SK-MEL-5 (cell line): ENCODE measurements at regions not wholly inside any gene's neighbourhood (a gene's known extent, or its start where the extent isn't known, plus 50 kb on each side); places are given as distances from the start of the nearest gene placed in this dataset.
"Not testable (repeated sequence)": the region's sequence is repeated elsewhere in the genome, so short reads cannot be mapped to it uniquely, and the experiment has no call there.

Source experiments
- DNase-seq: peaks from one replicate; pipeline ENCODE4 v3.0.0-alpha.2; 2016; ENCODE audit warnings: low read depth, low spot score
- in situ Hi-C: cut with HindIII; loops from 2 replicates; pipeline ENCODE4 v1.10.0; 2016; ENCODE audit warnings: low sequenced_read_pairs, high pct_unique_total_duplicates, low pct_unique_long_range_greater_than_20kb

DNA sequence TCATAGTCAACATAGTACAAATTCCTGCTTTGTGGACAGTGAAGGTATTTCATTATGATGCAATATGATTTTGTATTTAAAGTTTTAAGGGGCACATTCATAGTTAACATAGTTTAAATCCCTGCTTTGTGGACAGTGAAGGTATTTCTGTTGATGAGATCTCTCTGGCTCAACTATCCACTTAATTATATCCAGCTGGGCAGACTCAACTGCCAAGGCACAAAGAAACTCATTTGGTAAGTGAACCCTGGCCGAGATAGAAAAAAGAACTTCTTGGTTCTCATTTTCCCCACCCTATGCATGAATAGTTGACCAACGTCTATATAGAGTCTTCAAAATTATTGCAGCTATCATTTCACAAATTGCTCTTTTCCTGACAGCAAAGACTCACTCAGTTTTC, 1194.6 kb downstream of the NCAM2 start:
- no peak for DNase-seq
- in situ Hi-C loops, result no loop called here

DNA sequence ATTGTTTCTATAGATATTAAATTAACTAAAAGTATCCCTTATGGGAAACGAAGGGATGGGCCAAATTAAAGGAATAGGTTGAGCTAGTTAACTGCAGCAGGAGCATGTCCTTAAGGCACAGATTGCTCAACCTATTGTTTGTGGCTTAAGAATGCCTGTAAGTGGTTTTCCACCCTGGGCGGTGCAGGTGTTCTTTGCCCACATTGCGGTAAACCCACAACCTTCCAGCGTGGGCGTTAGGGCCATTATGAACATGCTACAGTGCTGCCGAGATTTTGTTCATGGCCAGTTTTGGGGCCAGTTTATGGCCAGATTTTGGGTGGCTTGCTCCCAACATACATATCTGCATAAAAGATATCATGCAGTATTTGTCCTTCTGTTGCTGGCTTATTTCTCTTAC, 1196.8 kb downstream of the NCAM2 start:
- in situ Hi-C loops, DNase-seq: not testable (repeated sequence)

GRCh38 chr21:22200378-22201092, 1202.3 kb downstream of the NCAM2 start:
- in situ Hi-C loops, result no loop called here
- DNase-seq, result no peak

DNA sequence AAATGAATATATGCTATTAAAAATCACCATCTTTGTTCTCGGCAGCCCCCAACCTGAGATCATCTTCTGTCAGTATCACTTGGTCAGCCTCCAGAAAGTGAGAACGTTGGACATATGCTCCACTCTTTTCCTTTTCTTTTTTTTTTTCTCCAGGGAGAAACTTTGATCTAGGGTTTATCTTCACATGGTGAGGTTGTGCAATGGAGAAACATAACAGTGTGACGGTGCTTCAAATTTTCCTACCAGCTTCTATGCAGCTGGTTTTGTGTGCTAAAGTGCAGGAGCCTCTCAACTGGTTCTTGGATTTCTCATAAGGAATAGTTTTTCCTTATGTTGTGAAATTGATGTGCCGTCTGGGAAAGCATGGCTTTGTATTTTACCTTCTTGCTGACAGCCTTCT, 1202.9 kb downstream of the NCAM2 start:
- in situ Hi-C loops, result no loop called here
- no peak for DNase-seq

DNA sequence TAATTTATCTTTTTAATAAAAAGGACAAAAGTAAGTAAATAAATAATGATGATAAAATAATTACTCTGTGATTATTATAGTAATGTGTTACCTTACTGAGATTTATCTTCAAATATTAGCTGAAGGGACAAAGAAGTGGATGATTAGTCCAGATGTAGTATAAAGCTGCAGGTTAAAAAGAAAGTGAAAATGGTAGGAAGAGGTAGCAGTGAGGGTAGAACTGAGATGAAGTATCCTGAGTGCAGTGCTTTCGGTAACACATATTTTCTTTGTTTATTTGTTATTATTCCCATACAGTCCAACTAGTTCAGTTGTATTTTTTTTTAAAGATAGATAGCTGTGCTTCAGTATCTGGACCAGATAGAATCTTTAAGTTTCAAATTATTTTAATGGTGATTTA, 1203.5 kb downstream of the NCAM2 start:
- DNase-seq, result no peak
- in situ Hi-C loops, result no loop called here

DNA sequence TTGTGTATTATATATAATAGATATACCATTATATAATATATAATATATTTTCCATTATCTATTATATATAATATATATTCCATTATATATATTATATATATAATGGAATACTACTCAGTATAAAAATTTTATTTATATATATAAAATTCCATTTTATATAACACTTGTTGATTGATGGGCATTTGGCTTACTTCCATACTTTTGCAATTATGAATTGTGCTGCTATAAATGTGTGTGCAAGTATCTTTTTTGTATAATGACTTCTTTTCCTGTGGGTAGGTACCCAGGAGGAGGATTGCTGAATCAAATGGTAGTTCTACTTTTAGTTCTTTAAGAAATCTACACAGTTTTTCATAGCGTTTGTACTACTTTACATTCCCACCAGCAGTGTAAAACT, 1211.1 kb downstream of the NCAM2 start:
- no peak for DNase-seq
- in situ Hi-C loops, result no loop called here

- in situ Hi-C loops, result no loop called here
- no peak for DNase-seq
Observed at GRCh38 chr21:22211943-22212342, 1213.7 kb downstream of the NCAM2 start.

DNA sequence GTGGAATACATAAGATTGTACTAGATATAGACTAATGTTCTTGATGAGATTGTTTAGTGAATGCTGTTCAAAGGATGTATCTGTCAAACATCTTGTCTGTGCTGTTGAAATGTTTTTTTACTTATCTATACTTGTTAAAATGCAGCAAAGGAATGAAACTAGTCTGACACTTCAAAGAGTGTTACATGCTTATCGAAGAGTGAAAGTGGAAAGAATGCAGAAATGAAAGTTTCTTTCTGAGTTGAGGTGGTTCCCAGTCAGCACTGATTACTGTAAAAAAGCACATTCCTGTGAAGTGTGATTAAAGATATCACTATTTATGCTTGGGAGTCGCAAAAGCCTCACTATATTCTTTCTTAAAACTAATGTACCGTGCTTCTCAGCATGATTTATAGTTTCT, 1225.2 kb downstream of the NCAM2 start:
- no peak for DNase-seq
- in situ Hi-C loops, result no loop called here

DNA sequence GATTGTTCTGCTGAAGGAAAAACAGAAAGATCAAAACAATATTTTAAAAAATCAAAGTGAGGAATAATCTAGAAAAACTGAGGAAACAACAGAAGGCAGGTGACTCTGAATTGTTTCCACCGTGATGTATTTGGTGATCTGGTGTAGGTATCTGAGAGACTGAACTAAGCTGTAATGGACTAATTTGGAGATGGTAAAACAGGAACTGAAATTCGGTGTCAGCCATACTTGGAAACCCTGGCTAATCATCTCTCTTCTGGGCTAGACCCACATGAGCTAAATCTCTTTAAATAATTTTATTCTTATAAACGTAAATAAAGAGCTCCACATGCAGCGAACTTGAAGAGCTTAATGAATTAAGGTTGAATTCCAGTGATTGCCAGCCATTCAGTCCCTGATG, 1226.1 kb downstream of the NCAM2 start:
- in situ Hi-C loops, result no loop called here
- no peak for DNase-seq

GRCh38 chr21:22225299-22225698, 1227.1 kb downstream of the NCAM2 start:
- no peak for DNase-seq
- in situ Hi-C loops, result no loop called here

- in situ Hi-C loops, result no loop called here
- DNase-seq, result no peak
Observed at GRCh38 chr21:22231013-22231412, 1232.8 kb downstream of the NCAM2 start.

- in situ Hi-C loops, result no loop called here
- peak; percentile 73 for DNase-seq
Observed at GRCh38 chr21:22235866-22236590, 1237.8 kb downstream of the NCAM2 start.

- no peak for DNase-seq
- in situ Hi-C loops, result no loop called here
Observed at GRCh38 chr21:22244516-22244915, 1246.3 kb downstream of the NCAM2 start.

GRCh38 chr21:22250355-22250754, 1252.1 kb downstream of the NCAM2 start:
- in situ Hi-C loops, result no loop called here
- no peak for DNase-seq

DNA sequence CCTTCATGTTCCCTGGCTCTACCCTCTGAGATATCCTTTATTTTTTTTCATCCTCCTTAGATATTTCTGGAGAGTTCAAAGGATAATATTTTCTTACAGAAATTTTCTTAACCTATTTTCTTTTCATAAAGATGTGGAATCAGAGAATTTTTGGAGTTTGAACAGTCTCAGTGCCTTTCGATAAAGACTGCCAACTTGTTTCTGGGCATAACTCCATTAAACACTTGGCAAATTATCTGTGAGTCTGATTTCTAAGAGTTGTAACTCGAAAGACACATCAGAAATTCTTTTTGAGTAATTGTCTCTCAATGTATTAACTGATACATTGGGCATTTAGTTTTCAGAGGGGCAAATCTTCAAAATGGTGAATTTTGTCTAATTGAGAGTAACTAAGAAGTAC, 1255.6 kb downstream of the NCAM2 start:
- no peak for DNase-seq
- in situ Hi-C loops, result no loop called here

GRCh38 chr21:22258821-22259220, 1260.6 kb downstream of the NCAM2 start:
- DNase-seq, result no peak
- in situ Hi-C loops, result no loop called here

DNA sequence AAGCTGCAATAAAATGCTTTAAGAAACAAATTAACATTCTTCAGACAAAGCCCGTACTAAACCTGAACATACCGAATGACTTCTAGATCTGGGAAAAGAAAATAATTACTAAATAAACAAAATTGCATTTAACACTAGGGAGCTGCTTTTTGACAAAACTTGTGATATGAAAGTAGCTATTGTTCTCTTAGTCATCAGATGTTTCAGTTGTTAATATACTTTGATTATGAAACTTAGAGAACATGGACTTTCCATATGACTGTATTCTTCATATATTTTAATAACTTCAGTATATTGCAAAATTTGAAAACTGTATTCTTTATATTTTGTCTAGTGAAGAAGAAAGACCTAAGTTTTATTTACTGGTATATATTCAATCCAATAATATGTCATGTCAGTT, 1262.1 kb downstream of the NCAM2 start:
- no peak for DNase-seq
- in situ Hi-C loops, result no loop called here

GRCh38 chr21:22263890-22264289, 1265.7 kb downstream of the NCAM2 start:
- in situ Hi-C loops, result no loop called here
- DNase-seq, result no peak

- no peak for DNase-seq
- in situ Hi-C loops, result no loop called here
Observed at GRCh38 chr21:22277341-22277740, 1279.1 kb downstream of the NCAM2 start.
